GM12891 (cell line): ENCODE measurements at regions not wholly inside any gene's neighbourhood (a gene's known extent, or its start where the extent isn't known, plus 50 kb on each side); places are given as distances from the start of the nearest gene placed in this dataset.

Experiments used
- DNase-seq: peaks from one replicate; pipeline ENCODE4 v3.0.0; 2011; ENCODE audit warnings: low spot score; ENCODE audit not compliant: insufficient read length
- FAIRE-seq: peaks from 2 replicates; lab custom pipeline; 2011; peaks lifted over from hg19 to GRCh38; lab: Jason Lieb, UNC
- PAX5 ChIP-seq: IDR thresholded peaks from 2 replicates; pipeline ENCODE4 v1.6.1; 2011; ENCODE audit warnings: low read length, moderate library complexity, mild to moderate bottlenecking; ENCODE audit not compliant: insufficient read depth, severe bottlenecking
- POLR2A ChIP-seq: IDR thresholded peaks from 2 replicates; pipeline ENCODE4 v1.6.1; 2011; ENCODE audit warnings: low read depth, low read length, control low read depth
- POLR2AphosphoS5 ChIP-seq: IDR thresholded peaks from 2 replicates; pipeline ENCODE4 v1.6.1; 2011; ENCODE audit warnings: low read depth, low read length, control low read depth
- POU2F2 ChIP-seq: IDR thresholded peaks from 2 replicates; pipeline ENCODE4 v1.6.1; 2011; ENCODE audit warnings: low read depth, mild to moderate bottlenecking, control low read depth, low read length, moderate library complexity
- SPI1 ChIP-seq: IDR thresholded peaks from 2 replicates; pipeline ENCODE4 v1.6.1; 2011; ENCODE audit warnings: low read depth, low read length, control low read depth
- TAF1 ChIP-seq: IDR thresholded peaks from 2 replicates; pipeline ENCODE4 v1.6.1; 2011; ENCODE audit warnings: low read depth, low read length, control low read depth

DNA sequence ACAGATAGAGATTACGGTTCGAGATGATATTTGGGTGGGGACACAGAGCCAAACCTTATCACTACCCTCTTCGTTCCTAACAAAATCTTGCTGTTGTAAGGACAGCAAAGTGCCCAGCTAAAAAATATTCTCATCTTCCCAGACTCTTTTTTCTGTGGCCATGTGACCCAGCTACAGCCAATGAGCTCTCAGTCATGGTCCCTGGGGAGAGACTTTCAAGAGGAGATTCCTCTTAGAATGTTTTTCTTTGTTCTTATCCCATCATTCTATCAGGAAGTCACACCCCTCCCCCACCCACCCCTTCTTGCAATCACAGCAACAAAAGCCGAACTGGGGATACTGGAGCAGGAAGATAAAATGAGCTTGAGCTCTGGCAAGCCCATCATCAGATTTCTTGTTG is 247.1 kb downstream of the CHRM3 start:
- no peak for FAIRE-seq
- TF ChIP-seq POLR2A (no peak), PAX5 (no peak), SPI1 (no peak), POU2F2 (no peak), TAF1 (no peak), POLR2AphosphoS5 (no peak)

DNA sequence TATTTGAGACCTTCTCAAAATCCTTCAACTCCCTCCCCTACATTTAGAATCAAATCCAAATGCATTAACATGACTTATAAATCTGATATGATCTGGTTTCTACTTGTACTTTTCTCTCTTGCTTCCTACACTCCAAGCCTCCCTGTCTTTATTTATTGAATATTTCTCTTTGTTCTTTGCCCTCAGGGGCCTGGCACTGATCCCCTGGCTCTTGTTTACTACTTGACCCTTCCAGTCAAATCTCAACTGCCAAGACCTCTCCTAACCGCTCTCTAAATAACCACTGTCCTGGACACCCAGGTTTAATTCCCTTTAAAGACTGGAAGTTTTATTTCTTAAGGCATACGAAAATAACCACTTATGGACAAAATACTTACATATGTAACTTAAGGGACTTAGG is 248.9 kb downstream of the CHRM3 start:
- no peak for TF ChIP-seq POU2F2
- no peak for TF ChIP-seq PAX5
- TF ChIP-seq SPI1 = no peak
- TF ChIP-seq POLR2AphosphoS5 = no peak
- no peak for TF ChIP-seq POLR2A
- TF ChIP-seq TAF1 = no peak

More for the DNA sequence above, 247.1 kb downstream of the CHRM3 start:
- DNase-seq = no peak

DNA sequence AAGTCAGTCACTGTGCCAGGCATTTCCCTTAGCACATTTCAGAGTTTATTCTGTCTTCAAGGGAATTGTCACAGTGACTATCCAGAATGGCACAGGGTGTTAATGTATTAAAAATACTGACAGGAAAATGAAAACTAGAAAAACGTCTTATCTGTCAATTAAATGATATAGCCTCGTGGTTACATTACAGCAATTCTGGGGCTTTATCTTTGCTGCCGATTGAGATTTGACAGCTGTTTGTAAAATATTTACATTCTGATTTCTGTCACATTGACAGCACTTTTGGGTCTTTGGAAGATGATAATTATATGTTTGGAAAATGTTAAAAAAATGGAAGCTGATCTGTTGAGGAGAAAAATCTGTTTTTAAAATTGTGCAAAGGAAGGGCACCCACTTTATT is 250.0 kb downstream of the CHRM3 start:
- no peak for TF ChIP-seq POU2F2
- no peak for TF ChIP-seq SPI1
- no peak for TF ChIP-seq POLR2AphosphoS5
- no peak for TF ChIP-seq TAF1
- TF ChIP-seq POLR2A = no peak
- FAIRE-seq (no peak), DNase-seq (no peak)

More for the DNA sequence above, 248.9 kb downstream of the CHRM3 start:
- no peak for FAIRE-seq
- no peak for DNase-seq

DNA sequence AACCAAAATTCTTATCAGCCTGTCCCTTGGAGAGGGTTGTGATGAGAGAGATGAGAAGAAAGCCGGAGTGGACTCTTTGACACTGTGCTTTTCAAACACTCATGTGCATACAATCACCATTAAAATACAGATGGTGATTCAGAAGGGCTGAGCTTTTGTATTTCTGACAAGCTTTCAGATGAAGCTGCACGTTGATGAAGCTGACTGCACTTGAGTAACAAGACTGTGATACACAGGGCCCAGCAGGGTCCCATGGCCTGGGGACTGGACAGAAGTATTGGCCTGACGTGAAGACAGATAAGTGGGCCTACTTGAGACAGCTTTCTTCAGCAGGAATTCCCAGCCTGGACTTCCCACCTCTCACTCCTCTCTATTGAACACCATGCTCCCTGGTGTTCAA is 258.2 kb downstream of the CHRM3 start:
- TF ChIP-seq TAF1 (no peak), POLR2A (no peak), POLR2AphosphoS5 (no peak), POU2F2 (no peak), PAX5 (no peak), SPI1 (no peak)
- DNase-seq (no peak), FAIRE-seq (no peak)

DNA sequence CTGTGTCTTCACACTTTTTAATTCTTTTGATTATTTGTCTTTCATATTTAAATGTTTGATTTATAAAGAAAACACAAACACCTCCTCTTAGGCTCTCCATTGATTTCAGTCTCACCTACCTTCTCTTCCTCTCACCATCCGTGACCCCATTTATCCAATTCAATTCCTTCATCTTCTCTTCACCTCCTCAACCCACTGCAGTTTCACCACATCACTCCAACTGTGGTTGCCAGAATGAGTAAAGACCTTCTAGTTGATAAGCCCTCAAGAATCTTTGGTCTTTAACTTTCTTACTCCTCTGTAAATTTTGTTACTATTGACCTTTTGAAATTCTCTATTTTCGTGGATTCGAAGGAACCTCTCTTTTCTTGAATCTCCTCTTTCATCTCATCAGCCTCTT is 260.7 kb downstream of the CHRM3 start:
- no peak for TF ChIP-seq TAF1
- no peak for TF ChIP-seq POU2F2
- no peak for TF ChIP-seq SPI1
- no peak for TF ChIP-seq POLR2A
- no peak for TF ChIP-seq PAX5
- no peak for TF ChIP-seq POLR2AphosphoS5
- no peak for FAIRE-seq
- DNase-seq = no peak

DNA sequence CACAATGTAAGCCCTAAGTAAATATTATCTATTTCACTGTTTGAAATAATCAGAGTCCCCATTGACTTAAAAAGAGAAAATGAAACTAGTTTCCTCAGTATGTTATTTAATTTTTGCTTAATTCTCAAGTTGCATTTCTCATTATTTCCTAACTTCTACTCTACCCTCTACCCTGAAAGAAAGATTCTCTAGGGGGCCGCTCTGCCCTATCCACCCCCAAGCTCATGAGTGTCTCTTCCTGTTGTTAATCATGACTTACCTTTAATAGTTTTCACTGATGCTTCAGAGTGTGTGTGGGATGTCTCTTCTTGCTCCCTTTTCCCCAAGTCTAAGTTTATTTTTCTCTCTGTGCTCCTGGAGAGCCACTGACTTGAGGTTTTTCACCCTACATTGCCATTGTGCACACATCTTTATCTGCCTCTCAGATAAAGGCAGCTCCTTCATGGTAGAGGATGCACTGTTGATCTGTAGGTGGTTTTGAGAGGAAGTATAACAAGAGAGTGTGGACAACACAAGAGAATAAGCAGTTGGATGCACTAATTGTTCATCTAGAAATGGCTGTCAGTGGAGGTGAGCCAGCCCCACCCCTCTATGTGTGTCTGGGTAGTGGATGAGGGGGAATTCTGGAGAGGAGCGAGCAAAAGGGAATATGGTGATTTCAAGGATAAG is 261.7 kb downstream of the CHRM3 start:
- no peak for FAIRE-seq

DNA sequence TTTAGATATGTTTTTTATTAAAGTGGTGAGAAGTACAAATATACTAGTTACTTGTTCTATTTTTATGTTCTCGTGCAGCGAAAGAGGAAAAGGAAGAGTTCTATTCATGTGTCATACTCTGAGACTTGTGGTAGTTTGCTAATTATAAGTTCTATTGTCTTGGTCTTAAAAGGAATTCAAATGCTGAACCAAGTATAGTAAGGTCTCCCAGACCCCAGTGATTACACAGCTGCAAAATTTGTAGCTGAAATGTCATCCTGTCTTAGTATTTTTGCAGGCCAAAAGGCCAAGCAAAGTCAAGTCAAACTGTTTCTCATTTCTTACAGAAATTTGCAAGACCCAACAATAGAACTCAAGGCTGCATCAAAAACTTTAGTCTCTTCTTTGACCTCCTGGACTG is 268.7 kb downstream of the CHRM3 start:
- DNase-seq (no peak), FAIRE-seq (no peak)
- no peak for TF ChIP-seq TAF1
- no peak for TF ChIP-seq POLR2A
- TF ChIP-seq POU2F2 = no peak
- no peak for TF ChIP-seq PAX5
- no peak for TF ChIP-seq POLR2AphosphoS5
- no peak for TF ChIP-seq SPI1

More for the DNA sequence above, 261.7 kb downstream of the CHRM3 start:
- no peak for DNase-seq
- TF ChIP-seq TAF1 (no peak), POU2F2 (no peak), SPI1 (no peak), POLR2AphosphoS5 (no peak), PAX5 (no peak), POLR2A (no peak)

DNA sequence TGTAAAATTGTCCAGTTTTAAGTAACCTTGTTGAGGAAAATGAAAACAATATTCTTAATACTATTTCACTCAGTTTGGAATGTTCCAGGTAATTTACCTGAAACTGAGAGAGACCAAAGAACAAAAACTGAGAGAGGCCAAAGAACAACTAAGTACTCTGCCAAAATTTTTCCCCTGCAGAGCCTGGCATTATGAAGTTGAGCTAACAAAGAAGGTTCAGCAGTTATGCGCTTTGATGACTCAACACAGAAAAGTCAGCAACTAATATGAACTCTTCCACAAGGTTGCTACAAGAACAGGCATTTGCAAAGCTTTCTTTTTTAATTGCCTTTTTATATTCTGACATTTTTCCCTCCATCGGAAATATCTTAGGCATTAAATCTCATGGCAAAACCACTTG is 270.9 kb downstream of the CHRM3 start:
- no peak for TF ChIP-seq POLR2AphosphoS5
- TF ChIP-seq PAX5 = no peak
- TF ChIP-seq SPI1 = no peak
- no peak for TF ChIP-seq POU2F2
- no peak for TF ChIP-seq TAF1
- no peak for TF ChIP-seq POLR2A
- no peak for DNase-seq
- no peak for FAIRE-seq

DNA sequence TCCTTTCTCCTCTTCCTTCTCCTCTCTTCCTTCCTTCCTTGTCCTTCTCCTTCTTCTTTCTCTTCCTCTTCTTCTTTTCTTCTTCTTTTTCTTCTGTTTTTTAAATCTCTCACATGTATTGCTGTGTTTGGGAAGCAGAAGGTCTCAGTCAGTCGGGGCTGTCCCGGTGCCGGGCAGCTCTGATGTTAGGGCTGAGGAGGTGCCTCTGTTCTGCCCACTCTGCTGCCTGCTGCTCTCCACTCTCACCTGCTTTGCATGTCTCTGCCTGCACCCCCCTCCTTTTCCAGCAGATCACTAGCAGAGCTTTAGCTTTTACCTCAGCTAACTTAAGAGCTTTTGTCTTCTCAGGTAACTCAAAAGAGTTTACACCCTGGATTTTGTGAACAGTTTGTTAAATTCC is 276.6 kb downstream of the CHRM3 start:
- no peak for FAIRE-seq
- TF ChIP-seq PAX5 = no peak
- TF ChIP-seq SPI1 = no peak
- no peak for TF ChIP-seq POLR2AphosphoS5
- no peak for TF ChIP-seq POLR2A
- TF ChIP-seq TAF1 = no peak
- no peak for TF ChIP-seq POU2F2
- no peak for DNase-seq

DNA sequence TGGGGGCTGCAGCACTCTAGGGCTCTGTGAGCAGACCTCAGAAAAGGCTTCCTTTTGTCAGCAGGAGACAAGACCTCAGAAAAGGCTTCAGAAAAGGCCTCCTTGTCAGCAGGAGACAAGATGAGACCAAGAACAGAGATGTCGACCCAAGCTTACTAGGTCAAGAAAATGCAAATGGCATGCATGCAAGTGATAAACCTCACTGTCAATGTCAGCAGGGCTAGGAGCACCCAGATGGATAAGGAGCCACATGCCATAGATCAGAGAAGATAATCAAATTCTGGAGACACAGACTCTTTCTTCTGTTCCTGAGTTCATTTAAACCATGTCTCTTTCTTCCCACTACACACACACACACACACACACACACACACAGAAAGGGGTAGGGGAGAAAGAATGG is 285.9 kb downstream of the CHRM3 start:
- FAIRE-seq (no peak), DNase-seq (no peak)
- TF ChIP-seq PAX5 = no peak
- no peak for TF ChIP-seq POLR2AphosphoS5
- TF ChIP-seq SPI1 = no peak
- no peak for TF ChIP-seq TAF1
- no peak for TF ChIP-seq POLR2A
- no peak for TF ChIP-seq POU2F2
